Coronary artery (tissue), 2 donors: ENCODE measurements at regions not wholly inside any gene's neighbourhood (a gene's known extent, or its start where the extent isn't known, plus 50 kb on each side); places are given as distances from the start of the nearest gene placed in this dataset.
"Not testable (repeated sequence)": the region's sequence is repeated elsewhere in the genome, so short reads cannot be mapped to it uniquely, and the experiment has no call there.

Source experiments
- DNase-seq: peaks from one replicate; pipeline ENCODE4 v3.0.0-alpha.2; 2017; ENCODE audit warnings: low spot score
- H3K27ac ChIP-seq, 2 donors: fragments of 200-600 bp; sonication (generic); one replicate each; pipeline ENCODE4 v1.5.1; 2016 to 2019
- H3K4me3 ChIP-seq: fragments of 200-600 bp; sonication (generic); 2 replicates; pipeline ENCODE4 v1.5.1; 2016; ENCODE audit warnings: mild to moderate bottlenecking, moderate library complexity
- CTCF ChIP-seq: fragments of 200-600 bp; sonication (generic); IDR thresholded peaks from one replicate; pipeline ENCODE4 v1.5.1; 2019; ENCODE audit warnings: antibody characterized with exemption

GRCh38 chr13:67474115-67474514 is 244.0 kb upstream of the PCDH9 start:
- TF ChIP-seq CTCF: no peak
- H3K4me3 ChIP-seq: no peak overlapping the region
- DNase-seq: no peak
- no peak overlapping the region for H3K27ac ChIP-seq

GRCh38 chr13:67469623-67470022 is 239.5 kb upstream of the PCDH9 start:
- Histone ChIP-seq H3K27ac (no peak overlapping the region), H3K4me3 (no peak overlapping the region)
- DNase-seq: no peak
- TF ChIP-seq CTCF: no peak

- TF ChIP-seq CTCF: no peak
- Histone ChIP-seq H3K4me3 (no peak overlapping the region), H3K27ac (no peak overlapping the region)
- DNase-seq: no peak
Measured at GRCh38 chr13:67466569-67466968, 236.4 kb upstream of the PCDH9 start.

GRCh38 chr13:67464154-67464553 is 234.0 kb upstream of the PCDH9 start:
- DNase-seq: no peak
- no peak overlapping the region for H3K4me3 ChIP-seq
- H3K27ac ChIP-seq: no peak overlapping the region
- TF ChIP-seq CTCF: no peak

GRCh38 chr13:67462098-67462497 is 232.0 kb upstream of the PCDH9 start:
- no peak overlapping the region for H3K27ac ChIP-seq
- no peak for TF ChIP-seq CTCF
- no peak for DNase-seq
- H3K4me3 ChIP-seq: no peak overlapping the region

GRCh38 chr13:67452526-67452925 is 222.4 kb upstream of the PCDH9 start:
- not testable (repeated sequence) for DNase-seq, H3K4me3 ChIP-seq, H3K27ac ChIP-seq

GRCh38 chr13:67445436-67445835 is 215.3 kb upstream of the PCDH9 start:
- TF ChIP-seq CTCF: no peak
- no peak overlapping the region for H3K4me3 ChIP-seq
- no peak overlapping the region for H3K27ac ChIP-seq
- no peak for DNase-seq

- no peak for TF ChIP-seq CTCF
- DNase-seq: no peak
- no peak overlapping the region for H3K27ac ChIP-seq
- H3K4me3 ChIP-seq: no peak overlapping the region
Measured at GRCh38 chr13:67443923-67444322, 213.8 kb upstream of the PCDH9 start.
